Mucosa of descending colon (tissue), 3 donors: ENCODE measurements at regions not wholly inside any gene's neighbourhood (a gene's known extent, or its start where the extent isn't known, plus 50 kb on each side); places are given as distances from the start of the nearest gene placed in this dataset.

Experiments used
- ATAC-seq: fragments of 200-7000 bp; cut with Tn5 transposase; one replicate; pipeline ENCODE4 v1.9.1; 2020; ENCODE audit warnings: mild to moderate bottlenecking, moderate library complexity
- DNase-seq, 3 donors: peaks; one replicate each; pipeline ENCODE4 v3.0.0-alpha.2; 2020
- H3K36me3 ChIP-seq: fragments of 200-600 bp; one replicate; pipeline ENCODE4 v1.8.0; 2021; ENCODE audit warnings: low read depth, mild to moderate bottlenecking
- H3K4me1 ChIP-seq: fragments of 200-600 bp; one replicate; pipeline ENCODE4 v1.8.0; 2021; ENCODE audit warnings: low read depth, mild to moderate bottlenecking
- H3K4me3 ChIP-seq: fragments of 200-600 bp; one replicate; pipeline ENCODE4 v1.8.0; 2021; ENCODE audit warnings: mild to moderate bottlenecking
- H3K9me3 ChIP-seq: fragments of 200-600 bp; one replicate; pipeline ENCODE4 v1.8.0; 2021; ENCODE audit warnings: mild to moderate bottlenecking
- intact Hi-C, 2 donors: fragments of 100-400 bp; cut with DNase I in 1 of 2; cut with micrococcal nuclease in 1 of 2; formaldehyde crosslinking; loops; one replicate each; pipeline versions ENCODE4 v1.11.0 to v1.11.1; 2022; cut with DNase I, micrococcal nuclease
- TF ChIP-seq, protein P1 (sequence below): fragments of 200-600 bp; IDR thresholded peaks from one replicate; pipeline ENCODE4 v1.8.0; 2022; ENCODE audit warnings: antibody characterized with exemption, mild to moderate bottlenecking
- donor health status: DM: no; HTN: no; CAD: no; lungs with moderate emphysema.
- donor health status: DM: no; HTN: no; CAD: no.
- donor health status: DM: no; HTN: yes; CAD: no.

GRCh38 chrX:122913134-122913533 lies 270.9 kb upstream of the GRIA3 start:
- H3K4me1 ChIP-seq, result no peaks in the 10 kb centered on the region
- no peak overlapping the region for H3K4me3 ChIP-seq
- no peak for DNase-seq
- TF ChIP-seq, protein P1, sequence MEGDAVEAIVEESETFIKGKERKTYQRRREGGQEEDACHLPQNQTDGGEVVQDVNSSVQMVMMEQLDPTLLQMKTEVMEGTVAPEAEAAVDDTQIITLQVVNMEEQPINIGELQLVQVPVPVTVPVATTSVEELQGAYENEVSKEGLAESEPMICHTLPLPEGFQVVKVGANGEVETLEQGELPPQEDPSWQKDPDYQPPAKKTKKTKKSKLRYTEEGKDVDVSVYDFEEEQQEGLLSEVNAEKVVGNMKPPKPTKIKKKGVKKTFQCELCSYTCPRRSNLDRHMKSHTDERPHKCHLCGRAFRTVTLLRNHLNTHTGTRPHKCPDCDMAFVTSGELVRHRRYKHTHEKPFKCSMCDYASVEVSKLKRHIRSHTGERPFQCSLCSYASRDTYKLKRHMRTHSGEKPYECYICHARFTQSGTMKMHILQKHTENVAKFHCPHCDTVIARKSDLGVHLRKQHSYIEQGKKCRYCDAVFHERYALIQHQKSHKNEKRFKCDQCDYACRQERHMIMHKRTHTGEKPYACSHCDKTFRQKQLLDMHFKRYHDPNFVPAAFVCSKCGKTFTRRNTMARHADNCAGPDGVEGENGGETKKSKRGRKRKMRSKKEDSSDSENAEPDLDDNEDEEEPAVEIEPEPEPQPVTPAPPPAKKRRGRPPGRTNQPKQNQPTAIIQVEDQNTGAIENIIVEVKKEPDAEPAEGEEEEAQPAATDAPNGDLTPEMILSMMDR, result no peak
- H3K36me3 ChIP-seq, result no peaks in the 10 kb centered on the region
- H3K9me3 ChIP-seq, result peaks cover 4% of the 10 kb centered on the region
- intact Hi-C loops, result no loop called here
- no peak for ATAC-seq

DNA sequence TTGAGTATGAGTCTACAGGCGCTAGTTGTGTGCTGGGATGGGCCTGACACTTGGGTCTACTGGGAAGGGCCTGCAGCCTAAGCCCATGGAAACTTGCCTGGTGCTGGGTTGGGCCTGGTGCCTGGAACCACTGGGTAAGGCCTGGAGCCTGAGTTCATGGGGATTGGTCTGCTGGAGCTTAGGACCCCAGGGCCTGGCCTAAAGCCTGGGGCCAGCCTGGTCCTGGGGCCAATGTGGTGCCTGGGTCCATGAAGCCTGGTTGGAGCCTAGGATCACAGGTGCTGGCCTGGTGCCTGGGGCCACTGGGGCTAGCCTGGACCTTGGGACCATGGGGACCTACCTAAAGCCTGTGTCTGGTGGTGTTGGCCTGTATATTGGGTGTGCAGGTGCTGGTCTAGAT lies 270.3 kb upstream of the GRIA3 start:
- Histone ChIP-seq H3K36me3 (no peaks in the 10 kb centered on the region), H3K4me1 (no peaks in the 10 kb centered on the region), H3K4me3 (no peak overlapping the region), H3K9me3 (peaks cover 4% of the 10 kb centered on the region)
- intact Hi-C loops, result no loop called here
- ATAC-seq (no peak), DNase-seq (no peak)
- TF ChIP-seq, protein P1, result no peak

DNA sequence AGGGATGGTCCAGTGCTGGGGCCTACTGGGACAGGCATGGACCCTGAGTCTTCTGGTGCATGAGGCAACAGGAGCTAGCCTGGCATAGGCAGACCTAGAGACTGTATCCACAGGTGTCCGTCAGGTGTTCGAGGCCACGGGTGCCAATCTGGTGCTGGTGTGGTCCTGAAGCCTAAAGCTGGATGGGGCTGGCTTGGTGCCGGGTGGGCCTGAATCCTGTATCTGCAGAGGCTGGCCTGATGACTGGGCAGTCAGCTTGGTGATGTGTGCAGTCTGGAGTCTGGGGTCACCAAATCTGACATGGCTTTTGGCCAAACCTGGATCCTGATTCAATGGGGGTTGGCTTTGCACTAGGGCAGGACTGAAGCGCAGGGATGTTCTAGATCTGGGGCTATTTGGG lies 269.8 kb upstream of the GRIA3 start:
- H3K9me3 ChIP-seq, result peaks cover 4% of the 10 kb centered on the region
- no peak for ATAC-seq
- intact Hi-C loops, result no loop called here
- H3K4me3 ChIP-seq, result no peak overlapping the region
- peak in 1 of 3 donors; percentile 41 for DNase-seq
- TF ChIP-seq, protein P1, result no peak
- no peaks in the 10 kb centered on the region for H3K4me1 ChIP-seq
- H3K36me3 ChIP-seq, result no peaks in the 10 kb centered on the region

- ATAC-seq, result no peak
- TF ChIP-seq, protein P1, result no peak
- Histone ChIP-seq H3K9me3 (no peaks in the 10 kb centered on the region), H3K36me3 (no peaks in the 10 kb centered on the region), H3K4me1 (no peaks in the 10 kb centered on the region), H3K4me3 (no peak overlapping the region)
- DNase-seq, result no peak
- intact Hi-C loops, result no loop called here
Measured at GRCh38 chrX:122934131-122934530, 249.9 kb upstream of the GRIA3 start.

DNA sequence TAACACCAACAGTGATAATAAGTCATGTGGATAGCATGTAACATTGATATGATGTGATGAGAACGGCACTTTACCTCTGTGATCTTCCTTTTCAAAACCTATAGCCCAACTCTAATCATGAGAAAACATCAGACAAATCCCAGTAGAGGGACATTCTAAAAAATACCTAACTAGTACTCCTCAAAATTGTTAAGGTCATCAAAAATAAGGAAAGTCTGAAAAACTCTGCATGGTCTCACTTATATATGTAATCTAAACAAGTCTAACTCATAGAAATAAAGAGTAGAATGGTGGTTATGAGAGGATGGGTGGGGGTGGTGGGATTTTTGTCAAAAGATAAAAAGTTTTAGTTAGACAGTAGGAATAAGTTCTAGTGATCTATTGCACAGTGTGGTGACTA lies 243.9 kb upstream of the GRIA3 start:
- no peak overlapping the region for H3K4me3 ChIP-seq
- no peak for DNase-seq

DNA sequence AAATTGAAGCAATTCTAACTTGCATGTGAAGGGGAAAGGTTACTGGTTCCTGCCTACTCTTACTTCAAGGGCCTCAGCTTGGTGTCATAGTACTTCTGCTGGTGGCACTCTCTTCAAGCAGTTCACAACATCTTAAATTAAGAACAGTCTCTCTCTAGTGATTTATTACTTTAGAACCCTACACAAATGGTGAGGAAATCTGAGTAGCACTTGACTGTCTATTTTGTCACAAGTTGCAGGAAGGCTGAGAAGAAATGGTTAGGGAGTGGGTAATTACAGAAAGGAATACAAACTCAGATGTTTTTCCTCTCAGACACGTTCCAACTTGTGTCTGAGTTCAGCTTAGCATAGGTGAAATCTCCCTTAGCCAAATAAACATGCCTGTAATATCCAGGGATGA lies 242.3 kb upstream of the GRIA3 start:
- ATAC-seq, result no peak

More for the DNA sequence above, 243.9 kb upstream of the GRIA3 start:
- intact Hi-C loops, result no loop called here
- TF ChIP-seq, protein P1, result no peak
- Histone ChIP-seq H3K36me3 (no peaks in the 10 kb centered on the region), H3K9me3 (no peaks in the 10 kb centered on the region), H3K4me1 (no peaks in the 10 kb centered on the region)
- ATAC-seq, result no peak

More for the DNA sequence above, 242.3 kb upstream of the GRIA3 start:
- intact Hi-C loops, result no loop called here
- H3K9me3 ChIP-seq, result no peaks in the 10 kb centered on the region
- no peaks in the 10 kb centered on the region for H3K36me3 ChIP-seq
- no peaks in the 10 kb centered on the region for H3K4me1 ChIP-seq
- H3K4me3 ChIP-seq, result no peak overlapping the region
- no peak for DNase-seq
- TF ChIP-seq, protein P1, result no peak
